ENCODE measurements at regions not wholly inside any gene's neighbourhood (a gene's known extent, or its start where the extent isn't known, plus 50 kb on each side); places are given as distances from the start of the nearest gene placed in this dataset.

DNA sequence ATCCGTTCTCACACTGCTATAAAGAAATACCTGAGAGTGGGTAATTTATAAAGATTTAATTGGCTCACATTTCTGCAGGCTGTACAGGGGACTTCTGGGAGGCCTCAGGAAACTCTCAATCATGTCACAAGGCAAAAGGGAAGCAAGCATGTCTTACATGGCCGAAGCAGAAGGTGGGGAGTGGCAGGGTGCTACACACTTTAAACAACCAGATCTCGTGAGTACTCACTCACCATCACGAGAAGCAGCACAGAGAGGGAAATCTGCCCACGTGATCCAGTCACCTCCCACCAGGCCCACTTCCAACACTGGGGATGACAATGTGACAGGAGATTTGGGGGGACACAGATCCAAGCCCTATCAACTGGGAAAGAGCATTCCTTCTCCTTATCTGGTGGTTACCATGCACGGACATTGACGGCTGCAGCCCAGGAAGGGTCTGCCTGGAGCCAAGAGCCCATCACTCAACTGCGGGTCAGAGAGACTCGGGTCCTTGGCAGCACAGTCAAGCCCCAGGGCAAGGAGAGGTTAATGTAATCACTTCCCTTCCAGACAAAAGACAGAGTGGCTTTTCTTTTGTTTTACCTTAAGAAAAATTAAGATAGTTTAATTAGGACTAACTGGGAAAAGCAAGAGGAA lies 112.3 kb upstream of the CST7 start:
- Histone ChIP-seq H3K9me3 (ENCODE audit: low read depth) (no peaks in the 10 kb centered on the region), H3K27me3 (no peaks in the 10 kb centered on the region), H3K36me3 (no peaks in the 10 kb centered on the region), H3K27ac (no peak overlapping the region), H3K4me1 (ENCODE audit: low read depth) (peaks cover 10% of the 10 kb centered on the region), H3K4me3 (no peak overlapping the region)
- peak in 1 of 2 donors; percentile 8 for DNase-seq (ENCODE audit: low read depth in 1 of 2, low spot score in 1 of 2)
- TF ChIP-seq, protein P1, sequence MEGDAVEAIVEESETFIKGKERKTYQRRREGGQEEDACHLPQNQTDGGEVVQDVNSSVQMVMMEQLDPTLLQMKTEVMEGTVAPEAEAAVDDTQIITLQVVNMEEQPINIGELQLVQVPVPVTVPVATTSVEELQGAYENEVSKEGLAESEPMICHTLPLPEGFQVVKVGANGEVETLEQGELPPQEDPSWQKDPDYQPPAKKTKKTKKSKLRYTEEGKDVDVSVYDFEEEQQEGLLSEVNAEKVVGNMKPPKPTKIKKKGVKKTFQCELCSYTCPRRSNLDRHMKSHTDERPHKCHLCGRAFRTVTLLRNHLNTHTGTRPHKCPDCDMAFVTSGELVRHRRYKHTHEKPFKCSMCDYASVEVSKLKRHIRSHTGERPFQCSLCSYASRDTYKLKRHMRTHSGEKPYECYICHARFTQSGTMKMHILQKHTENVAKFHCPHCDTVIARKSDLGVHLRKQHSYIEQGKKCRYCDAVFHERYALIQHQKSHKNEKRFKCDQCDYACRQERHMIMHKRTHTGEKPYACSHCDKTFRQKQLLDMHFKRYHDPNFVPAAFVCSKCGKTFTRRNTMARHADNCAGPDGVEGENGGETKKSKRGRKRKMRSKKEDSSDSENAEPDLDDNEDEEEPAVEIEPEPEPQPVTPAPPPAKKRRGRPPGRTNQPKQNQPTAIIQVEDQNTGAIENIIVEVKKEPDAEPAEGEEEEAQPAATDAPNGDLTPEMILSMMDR (IDR thresholded peaks at IDR 0.05; ENCODE audit: low read depth, low read length) = no peak

DNA sequence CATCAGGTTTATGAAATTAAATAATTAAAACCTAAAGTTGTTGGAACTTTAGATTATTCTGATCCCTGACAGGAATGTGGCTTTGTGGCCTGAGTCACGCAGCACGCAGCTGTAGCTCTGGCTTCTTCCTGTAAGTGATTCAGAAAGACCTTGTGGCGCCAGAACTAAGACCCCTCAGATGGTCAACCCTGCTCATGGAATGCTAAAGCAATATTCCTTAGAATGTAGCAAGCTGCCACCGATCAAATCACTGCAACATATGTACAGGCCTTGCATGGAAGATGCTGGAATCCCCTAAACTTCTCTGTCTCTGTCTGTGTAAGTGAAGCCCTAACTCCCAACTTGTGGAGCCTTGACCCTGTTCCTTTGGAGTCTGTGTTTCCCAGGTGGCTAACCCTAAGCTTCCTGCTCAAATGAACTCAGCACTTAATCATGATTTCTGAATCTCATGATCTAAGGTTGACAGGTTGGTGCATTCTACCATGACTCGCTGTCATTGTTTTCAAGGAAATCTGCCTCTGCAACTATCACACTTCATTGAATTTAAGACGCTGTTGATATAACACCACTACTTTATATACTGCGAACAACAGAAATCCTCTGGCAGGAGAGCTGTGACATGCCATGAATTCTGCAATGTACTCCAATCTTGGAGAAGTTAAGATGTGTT lies 111.2 kb upstream of the CST7 start:
- H3K27me3 ChIP-seq = no peaks in the 10 kb centered on the region
- TF ChIP-seq, protein P1 (IDR thresholded peaks at IDR 0.05; ENCODE audit: low read depth, low read length) = no peak
- H3K4me1 ChIP-seq (ENCODE audit: low read depth) = peaks cover 10% of the 10 kb centered on the region
- H3K4me3 ChIP-seq = no peak overlapping the region
- no peak overlapping the region for H3K27ac ChIP-seq
- H3K36me3 ChIP-seq = no peaks in the 10 kb centered on the region
- no peaks in the 10 kb centered on the region for H3K9me3 ChIP-seq (ENCODE audit: low read depth)
- peak in 1 of 2 donors; percentile 12 for DNase-seq (ENCODE audit: low read depth in 1 of 2, low spot score in 1 of 2)

DNA sequence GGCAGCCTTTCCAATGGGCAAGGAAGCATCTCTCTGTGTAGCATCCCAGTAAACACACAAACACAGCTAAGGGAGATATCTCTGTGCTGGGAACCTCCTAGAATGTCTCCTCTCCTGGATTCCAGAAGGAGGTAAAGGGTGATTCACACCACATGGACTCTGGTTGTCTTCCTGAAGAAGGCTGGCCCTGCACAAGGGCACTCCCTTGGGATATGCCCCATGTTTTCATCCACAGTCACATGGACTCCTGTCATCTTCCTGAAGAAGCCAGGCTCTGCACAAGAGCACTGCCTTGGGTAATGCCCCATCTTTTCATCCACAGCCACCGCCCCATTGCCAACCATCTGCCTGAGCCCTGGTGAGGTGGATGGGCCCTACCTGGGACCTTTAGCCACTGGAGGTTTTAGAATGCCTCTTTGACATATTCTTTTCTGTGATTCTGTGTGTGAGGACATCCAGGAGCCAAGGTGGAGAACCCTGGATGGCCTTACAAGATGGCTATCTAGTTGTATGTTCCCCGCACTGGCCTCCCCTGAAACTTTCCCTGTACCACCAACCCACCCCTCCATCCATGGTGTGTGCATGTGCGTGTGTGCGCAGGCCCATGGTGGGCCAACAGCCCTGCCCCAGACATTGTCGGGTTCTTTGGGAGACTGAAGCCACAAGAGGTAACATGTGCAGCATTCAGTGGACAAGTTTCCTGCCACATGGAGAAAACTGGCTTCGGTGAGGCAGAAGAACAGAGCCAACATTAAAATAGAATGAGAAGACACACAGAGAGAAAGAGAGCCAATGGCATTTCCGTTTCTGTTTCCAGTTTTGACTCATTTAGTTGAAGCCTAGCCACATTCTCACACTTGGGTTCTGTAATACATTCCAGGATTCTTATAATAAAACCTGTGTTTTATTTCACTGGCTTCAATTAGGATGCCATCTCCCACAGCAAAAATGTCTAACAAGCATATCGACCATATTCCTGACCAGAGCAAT lies 110.2 kb upstream of the CST7 start:
- H3K27ac ChIP-seq = no peak overlapping the region

DNA sequence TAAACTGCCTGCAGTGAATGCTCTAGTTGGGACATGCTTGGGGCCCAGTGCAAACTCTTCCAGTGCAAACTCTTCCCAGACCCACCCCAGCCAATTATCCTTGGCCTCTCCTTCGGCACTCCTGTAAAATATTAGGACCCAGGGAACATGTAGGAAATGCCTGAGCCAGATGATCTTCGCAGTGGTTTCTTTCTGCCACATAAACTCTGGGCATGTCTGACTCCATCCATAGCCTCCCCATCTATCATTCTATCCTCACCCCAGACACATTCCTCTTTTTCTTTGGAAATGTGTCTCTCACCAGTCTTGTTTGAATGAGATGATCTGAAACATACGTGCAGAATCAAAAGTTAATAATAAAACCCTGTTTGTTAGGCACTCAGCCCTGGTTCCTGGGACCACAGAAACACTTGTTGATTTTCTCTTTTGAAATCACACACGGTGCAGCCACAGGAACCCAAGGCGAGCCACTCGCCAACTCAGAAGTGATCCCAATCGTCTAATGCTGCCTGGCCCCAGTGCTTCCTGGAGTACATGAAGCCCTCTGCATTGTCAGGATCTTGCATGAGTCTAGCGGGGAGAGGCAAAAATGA lies 108.9 kb upstream of the CST7 start:
- Histone ChIP-seq H3K4me1 (ENCODE audit: low read depth) (peaks cover 10% of the 10 kb centered on the region), H3K27ac (no peak overlapping the region), H3K9me3 (ENCODE audit: low read depth) (no peaks in the 10 kb centered on the region), H3K27me3 (no peaks in the 10 kb centered on the region), H3K36me3 (no peaks in the 10 kb centered on the region), H3K4me3 (no peak overlapping the region)
- no peak for DNase-seq (ENCODE audit: low read depth in 1 of 2, low spot score in 1 of 2)
- TF ChIP-seq, protein P1 (IDR thresholded peaks at IDR 0.05; ENCODE audit: low read depth, low read length) = no peak

More for the DNA sequence above, 110.2 kb upstream of the CST7 start:
- Histone ChIP-seq H3K4me3 (no peak overlapping the region), H3K27me3 (no peaks in the 10 kb centered on the region), H3K9me3 (ENCODE audit: low read depth) (no peaks in the 10 kb centered on the region), H3K36me3 (no peaks in the 10 kb centered on the region), H3K4me1 (ENCODE audit: low read depth) (peaks cover 10% of the 10 kb centered on the region)
- peak in 1 of 2 donors; percentile 26 for DNase-seq (ENCODE audit: low read depth in 1 of 2, low spot score in 1 of 2)
- TF ChIP-seq, protein P1 (IDR thresholded peaks at IDR 0.05; ENCODE audit: low read depth, low read length) = no peak

DNA sequence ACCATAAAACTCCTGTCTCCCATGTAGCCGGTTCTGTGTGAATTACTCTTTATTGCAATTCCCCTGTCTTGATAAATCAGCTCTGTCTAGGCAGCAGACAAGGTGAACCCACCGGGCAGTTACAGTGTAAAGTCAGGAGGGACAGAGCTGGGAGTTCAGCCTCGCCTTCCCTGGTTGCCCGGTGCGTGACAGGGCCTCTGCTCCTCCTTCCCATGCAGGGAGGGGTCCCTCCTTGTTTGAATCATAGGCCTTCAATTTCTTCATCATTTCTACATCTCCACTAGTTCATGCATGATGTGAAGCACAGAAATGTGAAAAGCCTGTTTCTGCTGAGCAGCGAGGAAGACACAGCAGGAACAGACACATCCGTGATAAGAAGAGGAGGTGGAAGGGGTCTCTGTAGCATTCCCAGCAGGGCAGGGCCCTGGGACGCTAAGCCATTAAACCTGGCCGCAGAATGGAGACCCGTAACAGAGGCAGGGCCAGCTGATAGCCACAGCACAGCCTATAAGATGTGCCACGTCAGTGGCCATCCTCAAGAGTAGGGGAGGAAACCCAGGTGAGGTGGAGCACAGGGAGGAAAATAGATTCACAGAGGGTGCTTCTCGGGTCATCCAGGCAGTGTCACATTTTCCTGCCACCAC lies 106.7 kb upstream of the CST7 start:
- TF ChIP-seq, protein P1 (IDR thresholded peaks at IDR 0.05; ENCODE audit: low read depth, low read length) = no peak
- Histone ChIP-seq H3K4me3 (no peak overlapping the region), H3K9me3 (ENCODE audit: low read depth) (no peaks in the 10 kb centered on the region), H3K4me1 (ENCODE audit: low read depth) (no peaks in the 10 kb centered on the region), H3K27ac (no peak overlapping the region), H3K36me3 (no peaks in the 10 kb centered on the region), H3K27me3 (no peaks in the 10 kb centered on the region)
- no peak for DNase-seq (ENCODE audit: low read depth in 1 of 2, low spot score in 1 of 2)
